Urothelium cell line (cell line): ENCODE measurements at regions not wholly inside any gene's neighbourhood (a gene's known extent, or its start where the extent isn't known, plus 50 kb on each side); places are given as distances from the start of the nearest gene placed in this dataset.
"Not testable (repeated sequence)": the region's sequence is repeated elsewhere in the genome, so short reads cannot be mapped to it uniquely, and the experiment has no call there.

Source experiments
- DNase-seq: peaks from one replicate; pipeline ENCODE4 v3.0.0; 2011; ENCODE audit warnings: low spot score, mixed read lengths
- FAIRE-seq: peaks from 2 replicates; lab custom pipeline; 2011; peaks lifted over from hg19 to GRCh38; lab: Jason Lieb, UNC

DNA sequence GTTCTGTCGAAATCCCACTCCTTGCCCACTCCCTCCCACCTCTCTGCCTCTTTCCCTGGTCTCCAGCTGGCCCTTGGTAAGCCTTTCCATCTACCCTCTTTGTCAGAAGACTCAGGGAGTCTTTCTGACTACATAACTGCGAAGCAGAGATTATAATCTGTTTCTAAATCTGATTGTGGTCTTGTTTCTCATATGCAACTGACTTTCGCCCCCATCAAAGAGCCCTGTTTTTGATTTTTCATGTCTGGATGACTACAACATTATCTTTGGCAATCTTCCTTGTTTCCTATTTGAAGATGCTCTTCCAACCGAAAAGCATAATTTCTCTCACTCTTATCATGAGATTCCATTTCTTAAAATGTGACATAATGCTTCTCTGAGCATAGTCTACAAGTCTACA is 218.2 kb upstream of the ADAMTSL1 start:
- no peak for DNase-seq
- no peak for FAIRE-seq

DNA sequence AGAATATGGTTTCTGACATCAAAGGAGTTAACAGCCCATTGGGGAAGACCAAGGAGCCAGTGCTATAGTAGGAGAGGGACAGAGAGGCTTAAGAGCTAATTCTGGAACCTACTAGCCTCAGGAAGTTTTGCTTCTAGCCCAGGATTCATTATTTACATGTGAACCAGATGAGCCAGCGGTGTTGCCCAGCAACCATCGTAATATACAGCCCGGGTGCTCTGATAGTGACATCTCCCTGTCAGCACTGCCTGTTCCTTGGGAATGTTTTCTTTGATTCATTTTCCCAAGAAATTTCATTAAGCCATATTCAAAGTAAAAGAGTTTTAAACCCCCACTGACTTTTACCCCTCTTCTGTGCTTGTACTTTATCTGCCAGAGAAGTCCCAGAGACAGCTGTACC is 217.4 kb upstream of the ADAMTSL1 start:
- DNase-seq, result no peak
- no peak for FAIRE-seq

DNA sequence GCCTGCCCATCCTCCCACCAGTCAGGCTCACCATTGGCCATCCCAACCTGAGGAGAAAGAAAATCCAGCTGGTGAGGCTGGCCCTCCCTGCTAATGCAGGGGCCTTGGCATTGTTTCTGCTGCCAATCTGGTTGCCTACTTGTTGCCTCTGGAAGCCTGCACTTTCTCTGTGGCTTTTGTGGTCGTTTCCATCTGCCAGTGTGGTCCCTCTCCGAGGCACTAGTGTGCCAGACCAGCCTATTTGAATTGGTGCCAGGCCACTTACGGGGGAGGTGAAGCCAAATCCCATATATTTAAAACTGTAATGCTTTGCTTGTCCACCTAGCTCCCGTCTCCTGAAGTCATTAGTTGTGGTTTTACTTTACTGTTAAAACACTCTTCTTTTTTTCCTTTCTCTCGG is 213.4 kb upstream of the ADAMTSL1 start:
- no peak for FAIRE-seq
- peak; percentile 78 for DNase-seq

DNA sequence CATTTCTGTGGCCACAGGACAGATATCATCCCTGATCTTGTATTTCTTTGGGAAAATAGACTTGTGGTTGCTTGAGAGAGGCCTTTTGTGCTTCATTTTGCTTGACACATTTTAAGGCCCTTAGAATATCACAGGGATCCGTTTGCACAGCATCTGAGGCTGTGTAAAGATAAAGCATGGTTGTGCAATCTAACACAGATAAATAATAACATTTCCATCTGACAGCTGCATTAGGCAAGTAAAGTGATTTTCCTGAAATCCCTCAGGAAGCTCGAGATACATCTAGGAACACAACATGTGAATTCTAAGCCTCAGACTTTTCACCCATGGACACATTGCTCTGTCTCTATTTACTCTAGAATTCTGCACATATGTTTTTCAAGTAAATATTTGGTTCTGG is 212.8 kb upstream of the ADAMTSL1 start:
- no peak for FAIRE-seq
- no peak for DNase-seq

DNA sequence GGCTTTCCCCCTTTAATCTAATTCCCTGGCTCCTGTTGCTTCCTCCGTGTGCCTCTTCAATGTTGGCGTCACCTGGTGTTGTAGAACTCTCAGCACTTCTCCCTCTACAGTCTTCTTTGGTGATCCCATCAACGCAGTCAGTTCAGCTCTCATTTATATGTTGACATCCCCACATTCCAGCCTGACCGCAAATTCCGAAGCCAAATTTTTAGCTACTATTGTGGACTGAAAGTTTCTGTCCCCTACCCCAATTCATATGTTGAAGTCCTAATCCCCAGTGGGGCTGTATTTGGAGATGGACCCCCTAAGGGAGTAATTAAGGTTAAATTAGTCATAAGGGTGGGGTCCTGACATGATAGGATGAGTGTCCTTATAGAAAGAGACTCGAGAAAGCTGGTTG is 210.6 kb upstream of the ADAMTSL1 start:
- DNase-seq, result no peak
- no peak for FAIRE-seq

DNA sequence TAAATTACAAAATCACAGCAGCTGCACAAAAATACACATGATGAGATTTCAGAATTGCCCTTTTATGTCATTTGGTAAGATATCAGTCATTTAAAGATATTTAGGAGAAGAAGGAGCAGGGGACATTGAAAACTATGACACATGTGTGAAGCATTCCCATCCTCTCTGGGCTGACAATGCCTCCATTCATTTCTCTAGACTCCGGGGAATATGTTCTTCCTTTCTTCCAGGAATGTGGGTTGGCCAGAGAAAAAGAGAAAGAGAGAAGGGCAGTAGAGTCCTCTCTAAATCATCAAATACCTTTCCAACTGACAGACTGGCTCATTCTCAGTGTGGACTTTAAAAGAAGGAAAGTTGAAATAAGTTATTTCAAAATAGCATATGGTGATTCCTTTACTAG is 205.6 kb upstream of the ADAMTSL1 start:
- no peak for FAIRE-seq

DNA sequence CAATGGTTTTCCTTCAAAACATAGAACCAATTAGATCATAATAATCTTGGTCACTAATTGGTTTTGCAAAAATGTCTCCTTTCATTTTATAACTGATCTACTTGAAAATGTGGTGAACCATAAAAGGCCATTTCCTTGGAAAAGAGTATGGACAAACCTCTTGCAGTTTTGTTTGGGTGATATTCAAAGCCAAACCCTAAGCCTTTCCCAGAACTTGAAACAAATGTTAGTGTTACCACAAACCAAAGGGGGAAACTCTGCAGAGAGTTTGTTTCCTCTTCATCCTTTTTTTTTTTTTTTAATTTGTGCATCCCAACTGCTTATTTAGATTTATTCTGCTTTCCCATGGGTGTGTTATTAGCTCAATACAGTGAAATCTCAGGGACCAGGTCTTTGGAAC is 204.4 kb upstream of the ADAMTSL1 start:
- FAIRE-seq, result no peak

More for the DNA sequence above, 205.6 kb upstream of the ADAMTSL1 start:
- DNase-seq, result peak; percentile 60

DNA sequence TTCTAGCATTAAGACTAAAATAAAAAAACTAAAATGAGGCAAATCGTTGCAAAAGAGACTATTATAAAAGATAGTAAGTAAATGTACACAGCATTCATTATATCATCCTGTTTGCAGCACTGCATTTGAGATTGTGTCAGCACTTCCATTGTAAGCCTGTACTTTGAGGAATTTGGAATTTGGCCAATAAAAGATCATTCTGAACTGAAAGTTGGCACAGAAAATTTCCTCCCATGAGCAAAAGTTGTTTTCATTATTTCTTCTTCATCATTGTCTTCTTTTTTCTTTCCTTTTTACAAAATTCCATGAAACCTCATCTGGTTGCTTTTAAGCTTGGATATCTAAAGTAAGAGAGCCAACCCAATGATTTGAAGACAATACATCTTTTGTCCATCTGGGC is 199.3 kb upstream of the ADAMTSL1 start:
- FAIRE-seq (no peak), DNase-seq (no peak)

More for the DNA sequence above, 204.4 kb upstream of the ADAMTSL1 start:
- no peak for DNase-seq

DNA sequence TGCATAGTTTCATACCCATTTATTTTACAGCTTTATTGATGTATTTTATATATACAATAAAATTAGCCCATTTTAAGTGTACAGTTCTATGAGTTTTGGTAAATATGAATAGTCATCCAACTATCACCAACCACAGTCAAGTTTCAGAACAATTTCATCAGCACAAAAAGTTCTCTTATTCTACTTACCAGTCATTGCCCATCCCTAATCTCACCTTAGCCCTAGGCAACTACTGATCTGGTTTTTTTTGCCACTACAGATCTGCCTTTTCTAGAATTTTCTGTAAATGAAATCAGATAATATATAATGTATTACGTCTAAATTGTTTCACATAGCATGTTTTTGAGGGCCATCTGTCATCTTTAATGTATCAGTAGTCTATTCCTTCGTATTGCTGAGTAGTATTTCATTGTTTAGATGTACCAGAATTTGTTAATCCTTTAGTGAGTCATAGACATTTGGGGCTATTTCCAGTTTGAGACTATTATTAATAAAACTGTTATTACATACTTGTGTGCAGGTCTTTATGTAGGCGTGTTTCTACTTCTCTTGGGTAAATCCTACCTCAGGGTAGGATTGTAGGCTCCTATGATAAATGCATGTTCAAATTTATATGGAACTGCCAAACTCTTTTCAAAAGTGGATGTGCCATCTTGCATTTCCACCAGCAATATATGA is 198.5 kb upstream of the ADAMTSL1 start:
- FAIRE-seq, result no peak
- no peak for DNase-seq

DNA sequence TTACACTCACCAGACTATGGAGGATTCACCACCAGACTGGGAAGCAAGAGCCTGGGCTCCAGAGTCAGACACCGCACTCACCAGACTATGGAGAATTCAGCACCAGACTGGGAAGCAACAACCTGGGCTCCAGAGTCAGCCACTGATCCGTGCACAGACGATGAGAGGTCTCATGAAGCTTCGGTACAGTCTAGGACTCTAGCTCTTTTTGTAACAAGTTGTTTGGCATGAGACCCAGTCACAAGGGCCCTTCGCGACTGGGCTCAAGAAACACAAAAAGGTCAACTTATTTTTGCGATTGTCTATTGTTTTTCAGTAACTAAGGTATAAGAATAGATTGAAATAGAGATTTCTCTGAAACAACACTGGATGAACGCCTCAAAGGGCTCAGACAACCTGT is 192.7 kb upstream of the ADAMTSL1 start:
- FAIRE-seq (no peak), DNase-seq (no peak)

DNA sequence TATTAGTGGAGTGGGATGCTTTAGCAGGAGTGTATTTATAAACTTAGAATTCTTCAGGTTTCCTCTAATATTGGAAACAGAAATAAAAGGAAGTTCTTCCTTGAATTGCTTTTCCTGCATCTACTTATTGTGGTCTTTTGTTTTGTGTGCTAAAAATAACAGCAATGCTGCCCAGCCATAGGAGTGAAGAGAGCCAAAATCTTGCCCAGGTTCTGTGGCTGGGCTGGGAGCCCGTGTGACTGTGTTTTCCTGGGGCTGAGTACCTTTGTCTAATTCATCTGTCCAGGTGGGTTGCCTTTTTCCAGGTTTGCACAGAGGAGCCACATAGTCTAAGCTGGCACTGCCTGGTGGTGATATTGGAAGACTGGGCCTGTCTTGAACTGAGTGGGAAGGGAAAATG is 179.7 kb upstream of the ADAMTSL1 start:
- FAIRE-seq, result no peak
- DNase-seq, result no peak

DNA sequence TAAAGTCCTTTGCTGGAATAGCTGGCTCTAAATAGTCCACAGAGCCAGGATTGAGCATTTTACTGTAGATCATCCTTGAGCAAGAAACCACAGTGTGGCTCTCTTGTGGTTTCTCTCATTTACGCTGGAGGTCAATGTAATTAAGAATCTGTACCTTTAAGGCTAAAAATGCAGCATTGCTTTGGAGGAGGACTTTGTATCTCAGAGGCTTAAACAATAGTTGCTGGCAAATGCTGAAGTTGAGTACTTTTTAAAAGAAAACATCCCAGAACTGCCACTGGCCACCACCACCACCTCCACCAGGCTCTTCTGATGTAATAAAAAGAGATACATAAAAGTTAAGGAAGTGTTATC is 177.3 kb upstream of the ADAMTSL1 start:
- DNase-seq, result no peak
- no peak for FAIRE-seq

DNA sequence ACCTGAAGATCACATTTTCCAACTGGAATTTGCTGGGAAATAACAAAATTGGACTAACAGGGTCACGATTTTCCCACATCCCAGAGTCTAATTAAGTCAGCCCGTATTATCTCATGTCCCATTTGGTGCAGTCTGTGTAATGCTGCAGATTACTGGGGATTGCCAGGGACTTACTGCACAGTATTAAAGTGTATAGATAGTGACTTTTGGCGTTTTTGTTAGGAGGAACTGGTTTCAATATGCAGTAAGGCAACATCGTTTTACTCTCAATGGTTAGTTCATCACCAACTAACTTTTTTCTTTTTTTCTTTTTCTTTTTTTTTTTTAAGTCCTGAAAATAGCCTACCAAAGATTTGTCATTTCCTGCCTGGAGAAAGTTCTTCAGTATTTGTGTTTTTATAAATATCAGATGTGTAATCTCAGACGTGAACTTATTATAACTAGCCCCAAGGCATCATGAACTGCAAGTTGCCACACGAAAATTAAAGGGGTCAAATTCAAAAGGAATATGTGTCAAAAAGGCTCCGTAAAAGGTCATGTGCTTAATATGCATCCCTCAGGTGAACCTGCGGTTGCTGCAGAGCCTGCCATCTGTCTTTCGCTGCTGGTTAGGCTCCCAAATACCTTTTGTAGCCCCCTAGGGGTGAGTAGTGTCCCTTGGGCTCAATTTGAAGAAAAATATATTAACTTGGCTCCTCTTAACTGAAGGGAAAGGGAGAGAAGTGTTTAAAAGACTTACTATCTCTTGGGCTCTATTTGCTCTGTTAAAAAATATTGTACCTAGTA is 176.7 kb upstream of the ADAMTSL1 start:
- FAIRE-seq (no peak), DNase-seq (peak; percentile 32)

DNA sequence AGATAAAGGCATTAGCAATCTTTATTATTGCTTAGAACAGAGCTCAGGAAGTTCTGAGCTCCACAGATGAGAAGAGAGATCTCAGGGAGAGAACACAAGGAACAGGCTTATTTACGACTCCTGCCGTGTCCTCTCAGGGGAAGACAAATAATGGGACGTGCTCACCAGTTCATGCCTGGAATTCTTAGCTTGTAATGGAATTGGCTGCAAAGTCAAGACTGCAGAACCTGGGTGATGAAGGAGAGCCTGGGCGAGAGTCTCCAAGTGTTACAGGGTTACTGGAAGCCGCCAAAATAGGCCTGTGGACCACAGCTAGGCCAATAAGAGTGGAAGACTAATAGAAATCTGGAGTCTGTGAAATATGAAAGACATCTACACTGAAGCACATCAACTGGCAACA is 174.5 kb upstream of the ADAMTSL1 start:
- FAIRE-seq (no peak), DNase-seq (no peak)

DNA sequence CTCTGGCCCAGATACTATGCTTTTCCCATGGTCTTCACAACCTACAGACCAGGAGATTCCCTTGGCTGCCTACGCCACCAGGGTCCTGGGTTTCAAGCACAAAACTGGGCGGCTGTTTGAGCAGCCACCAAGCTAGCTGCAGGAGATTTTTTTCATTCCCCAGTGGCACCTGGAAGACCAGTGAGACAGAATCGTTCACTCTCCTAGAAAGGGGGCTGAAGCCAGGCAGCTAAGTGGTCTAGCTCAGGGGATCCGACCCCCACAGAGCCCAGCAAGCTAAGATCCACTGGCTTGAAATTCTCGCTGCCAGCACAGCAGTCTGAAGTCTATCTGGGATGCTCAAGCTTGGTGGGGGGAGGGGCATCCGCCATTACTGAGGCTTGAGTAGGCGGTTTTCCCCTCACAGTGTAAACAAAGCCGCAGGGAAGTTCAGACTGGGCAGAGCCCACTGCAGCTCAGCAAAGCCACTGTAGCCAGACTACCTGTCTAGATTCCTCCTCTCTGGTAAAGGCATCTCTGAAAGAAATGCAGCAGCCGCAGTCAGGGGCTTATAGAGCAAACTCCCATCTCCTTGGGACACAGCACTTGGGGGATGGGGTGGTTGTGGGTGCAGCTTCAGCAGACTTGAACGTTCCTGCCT is 168.7 kb upstream of the ADAMTSL1 start:
- FAIRE-seq, DNase-seq: not testable (repeated sequence)

DNA sequence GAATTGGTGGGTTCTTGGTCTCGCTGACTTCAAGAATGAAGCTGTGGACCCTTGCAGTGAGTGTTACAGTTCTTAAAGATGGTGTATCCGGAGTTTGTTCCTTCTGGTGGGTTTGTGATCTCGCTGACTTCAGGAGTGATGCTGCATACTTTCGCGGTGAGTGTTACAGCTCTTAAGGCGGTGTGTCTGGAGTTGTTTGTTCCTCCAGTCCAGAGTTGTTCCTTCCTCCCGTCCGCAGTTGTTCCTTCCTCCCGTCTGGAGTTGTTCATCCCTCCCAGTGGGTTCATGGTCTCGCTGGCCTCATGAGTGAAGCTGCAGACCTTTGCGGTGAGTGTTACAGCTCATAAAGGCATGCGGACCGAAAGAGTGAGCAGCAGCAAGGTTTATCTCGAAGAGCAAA is 159.6 kb upstream of the ADAMTSL1 start:
- FAIRE-seq (no peak), DNase-seq (no peak)

DNA sequence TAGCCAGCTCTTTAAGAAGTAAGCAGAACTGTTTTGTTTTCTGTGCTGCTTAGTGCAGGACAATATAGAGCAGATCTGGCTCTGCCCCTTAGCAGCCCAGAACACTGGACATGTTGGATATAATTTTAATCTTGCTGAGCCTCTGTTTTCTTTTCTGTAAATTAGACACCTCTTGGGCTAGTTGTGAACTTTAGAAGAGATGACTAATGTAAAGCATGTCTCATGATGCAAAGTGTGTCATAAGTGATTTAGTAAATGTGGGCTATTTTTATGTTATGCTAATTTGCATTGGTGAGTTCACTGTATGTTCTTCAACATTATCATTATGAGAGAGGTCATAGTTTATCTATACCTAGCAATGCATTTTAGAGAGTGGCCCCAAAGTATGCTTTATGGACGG is 156.1 kb upstream of the ADAMTSL1 start:
- no peak for DNase-seq
- FAIRE-seq, result no peak

DNA sequence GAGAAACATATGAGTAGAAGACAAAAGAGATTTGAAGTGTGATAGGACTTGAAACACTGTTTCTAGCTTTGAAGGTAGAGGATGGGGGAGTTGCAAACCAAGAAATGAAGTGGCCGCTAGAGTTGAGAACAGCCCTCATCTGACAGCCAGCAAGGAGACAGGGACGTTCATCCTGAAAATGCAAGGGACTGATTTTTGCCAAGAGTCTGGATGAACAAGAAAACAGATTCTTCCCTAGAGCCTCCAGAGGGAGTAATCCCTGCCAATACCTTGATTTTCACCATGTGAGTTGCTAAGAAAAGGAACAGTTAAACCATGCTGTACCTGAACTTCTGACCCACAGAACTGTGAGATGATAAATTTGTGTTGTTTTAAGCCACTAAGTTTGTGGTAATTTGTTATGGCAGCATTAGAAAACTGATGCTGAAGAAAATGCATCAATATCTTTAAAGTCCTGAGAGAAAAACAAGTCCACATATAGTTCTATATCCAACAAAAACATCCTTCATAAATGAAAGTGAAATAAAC is 154.0 kb upstream of the ADAMTSL1 start:
- FAIRE-seq, result no peak
- DNase-seq, result no peak

DNA sequence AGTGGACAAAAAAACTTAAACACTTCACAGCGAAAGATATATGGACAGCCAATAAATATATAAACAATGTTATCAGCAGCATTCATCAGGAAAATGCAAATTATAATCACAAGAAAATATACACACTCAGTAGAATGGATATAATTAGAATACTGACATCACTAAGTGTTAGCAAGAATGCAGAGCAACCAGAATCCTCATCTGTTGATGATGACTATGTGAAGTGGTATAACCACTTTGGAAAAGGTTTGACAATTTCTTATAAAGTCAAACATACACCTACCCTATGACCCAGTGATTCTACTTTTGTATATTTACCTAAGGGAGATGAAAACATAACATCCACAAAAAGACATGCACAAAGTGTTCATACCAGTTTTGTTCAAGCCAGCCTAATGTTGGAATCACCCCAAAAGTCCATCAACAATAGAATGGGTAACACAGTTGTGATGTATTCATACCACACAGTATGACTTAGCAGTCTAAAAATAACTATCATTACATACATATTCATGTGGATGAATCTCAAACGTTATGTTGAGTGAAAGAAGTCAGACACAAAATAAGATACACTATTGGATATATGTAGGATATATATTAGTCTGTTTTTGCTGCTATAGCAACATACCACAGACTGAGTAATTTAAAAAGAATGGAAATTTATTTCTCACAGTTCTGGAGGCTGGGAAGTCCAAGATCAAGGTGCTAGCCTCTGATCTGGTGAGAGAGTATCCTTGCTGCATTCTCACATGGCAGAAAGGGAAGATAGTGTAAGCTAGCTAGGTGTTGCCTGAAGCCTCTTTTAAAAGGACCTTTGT is 148.8 kb upstream of the ADAMTSL1 start:
- FAIRE-seq (no peak), DNase-seq (no peak)

DNA sequence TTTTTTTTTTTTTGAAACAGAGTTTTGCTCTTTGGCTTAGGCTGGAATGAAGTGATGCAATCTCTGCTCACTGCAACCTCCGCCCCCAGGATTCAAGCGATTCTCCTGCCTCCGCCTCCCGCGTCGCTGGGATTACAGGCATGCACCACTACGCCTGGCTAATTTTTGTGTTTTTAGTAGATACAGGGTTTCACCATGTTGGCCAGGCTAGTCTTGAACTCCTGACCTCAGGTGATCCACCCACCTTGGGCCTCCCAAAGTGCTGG is 148.3 kb upstream of the ADAMTSL1 start:
- not testable (repeated sequence) for DNase-seq, FAIRE-seq

DNA sequence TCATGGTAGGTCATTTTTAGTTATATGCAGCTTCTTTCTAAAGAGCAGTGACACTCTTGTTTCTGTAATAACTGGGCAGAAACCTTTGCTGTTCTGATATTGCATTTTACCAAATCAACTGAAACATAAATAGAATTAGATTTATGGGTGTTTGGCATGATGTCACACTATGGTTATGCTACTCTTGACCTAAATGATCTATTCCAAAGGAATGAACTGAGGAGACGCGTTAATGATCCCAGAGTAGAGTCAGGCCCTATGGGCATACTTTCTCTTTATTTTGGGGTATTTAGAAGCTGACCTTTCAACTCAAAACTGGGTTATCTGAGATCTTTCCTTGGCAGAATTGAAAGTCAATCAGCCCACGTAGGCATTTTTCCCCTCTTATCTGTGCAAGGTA is 146.8 kb upstream of the ADAMTSL1 start:
- no peak for FAIRE-seq
- DNase-seq, result no peak
